Panc1 (cell line): ENCODE measurements at regions not wholly inside any gene's neighbourhood (a gene's known extent, or its start where the extent isn't known, plus 50 kb on each side); places are given as distances from the start of the nearest gene placed in this dataset.

Experiments used
- ATAC-seq: fragments of 200-7000 bp; cut with Tn5 transposase; 2 replicates; pipeline ENCODE4 v1.9.1; 2020; ENCODE audit warnings: mild to moderate bottlenecking, moderate library complexity
- BruUV-seq: library from RNA; stranded (reverse); fragments of 400-500 nt; replicated peaks from 2 replicates; lab custom pipeline; 2021; lab: Mats Ljungman, UMichigan
- CTCF ChIA-PET: fragments of 300-600 bp; sonication (Branson Sonifier 250); formaldehyde crosslinking; loops from one replicate; lab custom pipeline; 2022; ENCODE audit warnings: antibody characterized with exemption; lab: Charles Lee
- POLR2A ChIA-PET: fragments of 300-600 bp; sonication (Branson Sonifier 250); formaldehyde crosslinking; loops from one replicate; lab custom pipeline; 2022; ENCODE audit warnings: antibody characterized with exemption; lab: Charles Lee
- DNase-seq: peaks from one replicate; pipeline ENCODE4 v3.0.0-alpha.2; 2010; ENCODE audit warnings: low read depth, low spot score
- H3K27ac ChIP-seq: 2 replicates; pipeline ENCODE4 v1.5.1; 2011; ENCODE audit warnings: mild to moderate bottlenecking, low read length, inconsistent platforms
- H3K27me3 ChIP-seq: fragments of 200-500 bp; sonication (Bioruptor generic); 2 replicates; pipeline ENCODE4 v1.6.0; 2014; ENCODE audit warnings: low read length, inconsistent platforms; ENCODE audit not compliant: control insufficient read depth, insufficient read depth
- H3K36me3 ChIP-seq: fragments of 200-500 bp; sonication (Bioruptor generic); 2 replicates; pipeline ENCODE4 v1.5.1; 2014; ENCODE audit warnings: inconsistent platforms, mild to moderate bottlenecking, low read length, moderate library complexity; ENCODE audit not compliant: control insufficient read depth, insufficient read depth
- H3K4me1 ChIP-seq: 2 replicates; pipeline ENCODE4 v1.5.1; 2011; ENCODE audit warnings: inconsistent platforms, mild to moderate bottlenecking, low read length, moderate library complexity; ENCODE audit not compliant: control insufficient read depth, insufficient read depth
- H3K4me3 ChIP-seq, 2 experiments: 2 replicates each; pipeline ENCODE4 v1.5.1; 2011 to 2012; ENCODE audit warnings: low read depth in 2 of 2, low read length in 2 of 2, mild to moderate bottlenecking in 2 of 2, inconsistent platforms in 1 of 2, moderate library complexity in 1 of 2
- H3K9me3 ChIP-seq: fragments of 200-500 bp; sonication (Bioruptor generic); 2 replicates; pipeline ENCODE4 v1.5.1; 2014; ENCODE audit warnings: low read depth, mild to moderate bottlenecking, inconsistent platforms, low read length, moderate library complexity; ENCODE audit not compliant: control insufficient read depth, insufficient read depth
- POLR2AphosphoS5 ChIP-seq: IDR thresholded peaks from 2 replicates; pipeline ENCODE4 v1.6.1; 2012; ENCODE audit warnings: mild to moderate bottlenecking, low read depth, low read length, moderate library complexity
- SIN3A ChIP-seq: IDR thresholded peaks from 2 replicates; pipeline ENCODE4 v1.6.1; 2012; ENCODE audit warnings: low read depth, mild to moderate bottlenecking, low read length, moderate library complexity, borderline replicate concordance; ENCODE audit not compliant: insufficient read depth
- TCF7L2 ChIP-seq: IDR thresholded peaks from 2 replicates; pipeline ENCODE4 v1.6.1; 2011; ENCODE audit warnings: mild to moderate bottlenecking, low read depth, low read length, inconsistent platforms
- in situ Hi-C: cut with HindIII; loops from 2 replicates; pipeline ENCODE4 v1.10.0; 2016; ENCODE audit warnings: low sequenced_read_pairs, low pct_unique_long_range_greater_than_20kb
- intact Hi-C: fragments of 100-400 bp; cut with micrococcal nuclease; formaldehyde crosslinking; loops from one replicate; pipeline ENCODE4 v1.10.0; 2022; ENCODE audit not compliant: unreplicated experiment
- TF ChIP-seq, protein P1 (sequence below): fragments of 450-650 bp; IDR thresholded peaks from 2 replicates; pipeline ENCODE4 v1.5.1; 2017; ENCODE audit warnings: mild to moderate bottlenecking
- TF ChIP-seq, protein P2 (sequence below), 2 experiments: IDR thresholded peaks; 2 replicates each; pipeline ENCODE4 v1.6.1; 2011 to 2012; ENCODE audit warnings: low read depth in 2 of 2, control low read depth in 1 of 2, low read length in 1 of 2, mild to moderate bottlenecking in 1 of 2, moderate library complexity in 1 of 2; ENCODE audit not compliant: insufficient read depth in 1 of 2

DNA sequence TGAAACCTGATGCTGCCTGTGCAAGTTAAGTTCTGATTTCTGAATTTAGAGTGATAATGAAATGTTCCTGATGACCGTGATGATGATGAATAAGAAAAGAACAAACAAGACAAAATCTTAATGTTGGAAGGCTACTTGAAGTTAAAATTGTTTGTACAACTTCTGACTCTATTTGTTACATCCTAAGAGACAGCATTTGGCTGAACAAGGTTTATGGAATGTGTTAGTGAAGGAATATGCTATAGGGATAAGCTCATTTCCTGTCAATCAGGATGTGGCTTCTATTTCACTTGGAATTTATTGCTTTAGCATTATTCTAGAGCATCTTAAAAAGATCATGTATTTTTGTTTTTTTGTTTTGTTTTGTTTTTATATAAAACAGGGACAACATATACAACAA lies 267.5 kb downstream of the FAT4 start:
- Histone ChIP-seq H3K4me3 (no peak overlapping the region), H3K27ac (no peak overlapping the region), H3K4me1 (no peaks in the 10 kb centered on the region), H3K36me3 (no peaks in the 10 kb centered on the region), H3K27me3 (no peaks in the 10 kb centered on the region), H3K9me3 (no peaks in the 10 kb centered on the region)
- no peak for DNase-seq
- TF ChIP-seq, protein P1, sequence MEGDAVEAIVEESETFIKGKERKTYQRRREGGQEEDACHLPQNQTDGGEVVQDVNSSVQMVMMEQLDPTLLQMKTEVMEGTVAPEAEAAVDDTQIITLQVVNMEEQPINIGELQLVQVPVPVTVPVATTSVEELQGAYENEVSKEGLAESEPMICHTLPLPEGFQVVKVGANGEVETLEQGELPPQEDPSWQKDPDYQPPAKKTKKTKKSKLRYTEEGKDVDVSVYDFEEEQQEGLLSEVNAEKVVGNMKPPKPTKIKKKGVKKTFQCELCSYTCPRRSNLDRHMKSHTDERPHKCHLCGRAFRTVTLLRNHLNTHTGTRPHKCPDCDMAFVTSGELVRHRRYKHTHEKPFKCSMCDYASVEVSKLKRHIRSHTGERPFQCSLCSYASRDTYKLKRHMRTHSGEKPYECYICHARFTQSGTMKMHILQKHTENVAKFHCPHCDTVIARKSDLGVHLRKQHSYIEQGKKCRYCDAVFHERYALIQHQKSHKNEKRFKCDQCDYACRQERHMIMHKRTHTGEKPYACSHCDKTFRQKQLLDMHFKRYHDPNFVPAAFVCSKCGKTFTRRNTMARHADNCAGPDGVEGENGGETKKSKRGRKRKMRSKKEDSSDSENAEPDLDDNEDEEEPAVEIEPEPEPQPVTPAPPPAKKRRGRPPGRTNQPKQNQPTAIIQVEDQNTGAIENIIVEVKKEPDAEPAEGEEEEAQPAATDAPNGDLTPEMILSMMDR = no peak
- no peak for TF ChIP-seq POLR2AphosphoS5
- no TSS peak for BruUV-seq
- intact Hi-C loops (no loop called here), in situ Hi-C loops (no loop called here)
- ChIA-PET CTCF (no interaction called here), POLR2A (no interaction called here)
- ATAC-seq = no peak

DNA sequence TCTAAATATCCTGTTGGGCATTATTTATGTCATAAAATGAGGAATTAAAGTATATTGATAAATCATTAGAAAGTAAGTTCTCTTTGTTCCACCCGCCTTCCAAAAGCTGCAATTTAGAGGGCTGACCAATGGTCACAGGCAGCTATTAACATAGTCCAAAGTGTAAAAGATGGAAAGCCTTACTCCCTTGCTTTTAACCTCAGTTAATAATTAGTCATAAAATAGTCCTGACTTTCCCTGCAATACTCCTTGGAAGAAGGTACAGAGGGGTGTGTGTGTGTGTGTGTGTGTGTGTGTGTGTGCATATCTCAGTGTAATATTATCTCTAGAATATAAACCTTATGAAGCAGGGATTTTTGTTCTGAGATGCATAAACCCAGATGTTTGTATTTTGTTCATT lies 275.4 kb downstream of the FAT4 start:
- Histone ChIP-seq H3K27me3 (no peaks in the 10 kb centered on the region), H3K4me3 (no peak overlapping the region), H3K4me1 (no peaks in the 10 kb centered on the region), H3K9me3 (no peaks in the 10 kb centered on the region), H3K27ac (no peak overlapping the region), H3K36me3 (no peaks in the 10 kb centered on the region)
- in situ Hi-C loops (no loop called here), intact Hi-C loops (no loop called here)
- BruUV-seq = no TSS peak
- POLR2A ChIA-PET = no interaction called here
- ATAC-seq (no peak), DNase-seq (no peak)
- TF ChIP-seq POLR2AphosphoS5 (no peak), TCF7L2 (no peak), SIN3A (no peak)
- TF ChIP-seq, protein P1 = no peak
- TF ChIP-seq, protein P2, sequence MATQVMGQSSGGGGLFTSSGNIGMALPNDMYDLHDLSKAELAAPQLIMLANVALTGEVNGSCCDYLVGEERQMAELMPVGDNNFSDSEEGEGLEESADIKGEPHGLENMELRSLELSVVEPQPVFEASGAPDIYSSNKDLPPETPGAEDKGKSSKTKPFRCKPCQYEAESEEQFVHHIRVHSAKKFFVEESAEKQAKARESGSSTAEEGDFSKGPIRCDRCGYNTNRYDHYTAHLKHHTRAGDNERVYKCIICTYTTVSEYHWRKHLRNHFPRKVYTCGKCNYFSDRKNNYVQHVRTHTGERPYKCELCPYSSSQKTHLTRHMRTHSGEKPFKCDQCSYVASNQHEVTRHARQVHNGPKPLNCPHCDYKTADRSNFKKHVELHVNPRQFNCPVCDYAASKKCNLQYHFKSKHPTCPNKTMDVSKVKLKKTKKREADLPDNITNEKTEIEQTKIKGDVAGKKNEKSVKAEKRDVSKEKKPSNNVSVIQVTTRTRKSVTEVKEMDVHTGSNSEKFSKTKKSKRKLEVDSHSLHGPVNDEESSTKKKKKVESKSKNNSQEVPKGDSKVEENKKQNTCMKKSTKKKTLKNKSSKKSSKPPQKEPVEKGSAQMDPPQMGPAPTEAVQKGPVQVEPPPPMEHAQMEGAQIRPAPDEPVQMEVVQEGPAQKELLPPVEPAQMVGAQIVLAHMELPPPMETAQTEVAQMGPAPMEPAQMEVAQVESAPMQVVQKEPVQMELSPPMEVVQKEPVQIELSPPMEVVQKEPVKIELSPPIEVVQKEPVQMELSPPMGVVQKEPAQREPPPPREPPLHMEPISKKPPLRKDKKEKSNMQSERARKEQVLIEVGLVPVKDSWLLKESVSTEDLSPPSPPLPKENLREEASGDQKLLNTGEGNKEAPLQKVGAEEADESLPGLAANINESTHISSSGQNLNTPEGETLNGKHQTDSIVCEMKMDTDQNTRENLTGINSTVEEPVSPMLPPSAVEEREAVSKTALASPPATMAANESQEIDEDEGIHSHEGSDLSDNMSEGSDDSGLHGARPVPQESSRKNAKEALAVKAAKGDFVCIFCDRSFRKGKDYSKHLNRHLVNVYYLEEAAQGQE (IDR thresholded peaks at IDR 0.05; ENCODE audit: insufficient read depth in 1 of 2, low read depth in 2 of 2, low read length in 1 of 2) = no peak
- CTCF ChIA-PET = no interaction called here

DNA sequence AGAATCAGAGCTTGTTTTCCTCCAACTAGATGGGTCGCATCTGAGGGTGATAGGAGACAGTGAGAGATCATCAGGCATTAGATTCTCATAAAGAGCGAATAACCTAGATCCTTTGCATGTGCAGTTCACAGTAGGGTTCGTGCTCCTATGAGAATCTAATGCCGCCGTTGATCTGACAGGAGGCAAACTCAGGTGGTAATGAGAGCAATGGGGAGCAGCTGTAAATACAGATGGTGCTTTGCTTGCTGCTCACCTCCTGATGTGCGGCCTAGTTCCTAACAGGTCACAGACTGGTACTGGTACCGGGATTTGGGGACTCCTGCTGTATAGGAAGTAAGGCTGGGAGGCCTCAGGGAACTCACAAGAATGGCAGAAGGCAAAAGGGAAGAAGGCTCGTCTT lies 276.5 kb downstream of the FAT4 start:
- Histone ChIP-seq H3K36me3 (no peaks in the 10 kb centered on the region), H3K9me3 (no peaks in the 10 kb centered on the region), H3K27me3 (no peaks in the 10 kb centered on the region), H3K4me1 (no peaks in the 10 kb centered on the region), H3K27ac (no peak overlapping the region), H3K4me3 (no peak overlapping the region)
- ChIA-PET CTCF (no interaction called here), POLR2A (no interaction called here)
- no peak for DNase-seq
- BruUV-seq = no TSS peak
- TF ChIP-seq TCF7L2 (no peak), POLR2AphosphoS5 (no peak), SIN3A (no peak)
- TF ChIP-seq, protein P2 (IDR thresholded peaks at IDR 0.05; ENCODE audit: insufficient read depth in 1 of 2, low read depth in 2 of 2, low read length in 1 of 2) = no peak
- TF ChIP-seq, protein P1 = no peak
- intact Hi-C loops = no loop called here
- ATAC-seq = no peak
- in situ Hi-C loops = no loop called here
